ENCODE measurements at regions not wholly inside any gene's neighbourhood (a gene's known extent, or its start where the extent isn't known, plus 50 kb on each side); places are given as distances from the start of the nearest gene placed in this dataset.
A peak's percentile ranks its signal among the peaks of the same experiment; 100 is the strongest.
"Not testable (repeated sequence)": the region's sequence is repeated elsewhere in the genome, so short reads cannot be mapped to it uniquely, and the experiment has no call there.

- Histone ChIP-seq H3K9me3 (no peaks in the 10 kb centered on the region), H3K27me3 (replicated peaks in 1 of 7) (no peaks in the 10 kb centered on the region), H3K27ac (no peak overlapping the region), H3K4me3 (no peak overlapping the region), H3K4me1 (peaks cover 0 to 25% (median 0%) of the 10 kb centered on the region in 6 donors), H3K36me3 (no peaks in the 10 kb centered on the region)
- WGBS, 5 donors: 89 to 96% (median 94%) methylated on average over 3 of the region's 3 CpGs
- no peak for TF ChIP-seq POLR2AphosphoS5 (IDR thresholded peaks at IDR 0.05)
- TF ChIP-seq CTCF (IDR thresholded peaks at IDR 0.05 in 8 of 11, conservative IDR thresholded peaks at IDR 0.05 in 3 of 11): no peak
- no peak for TF ChIP-seq POLR2A (IDR thresholded peaks at IDR 0.05)
- no peak for DNase-seq
- intact Hi-C loops (cut with DNase I; ENCODE audit: low total_unique reads): no loop called here
Observed at GRCh38 chr9:36501727-36502126, 71.0 kb upstream of the MELK start.

- H3K27ac ChIP-seq; DNase-seq; H3K4me3 ChIP-seq; intact Hi-C loops (cut with DNase I; ENCODE audit: low total_unique reads); H3K36me3 ChIP-seq; H3K9me3 ChIP-seq; H3K27me3 ChIP-seq (replicated peaks in 1 of 7): not testable (repeated sequence)
- peaks cover 0 to 25% (median 0%) of the 10 kb centered on the region in 6 donors for H3K4me1 ChIP-seq
- 65 to 87% (median 71%) methylated on average over 2 of the region's 2 CpGs for WGBS, 5 donors
Observed at GRCh38 chr9:36500931-36501330, 71.8 kb upstream of the MELK start.

- no peak for DNase-seq
- no peaks in the 10 kb centered on the region for H3K36me3 ChIP-seq
- 57 to 80% (median 69%) methylated on average over 8 of the region's 8 CpGs for WGBS, 5 donors
- no peak for TF ChIP-seq POLR2AphosphoS5 (IDR thresholded peaks at IDR 0.05)
- no peak for TF ChIP-seq POLR2A (IDR thresholded peaks at IDR 0.05)
- TF ChIP-seq CTCF (IDR thresholded peaks at IDR 0.05 in 8 of 11, conservative IDR thresholded peaks at IDR 0.05 in 3 of 11): no peak
- H3K27me3 ChIP-seq (replicated peaks in 1 of 7): no peaks in the 10 kb centered on the region
- H3K27ac ChIP-seq: no peak overlapping the region
- H3K4me3 ChIP-seq: no peak overlapping the region
- peaks cover 0 to 32% (median 2%) of the 10 kb centered on the region in 6 donors for H3K4me1 ChIP-seq
- H3K9me3 ChIP-seq: no peaks in the 10 kb centered on the region
- intact Hi-C loops (cut with DNase I; ENCODE audit: low total_unique reads): loop anchor here (10.0 kb wide), 1 partner anchor 55 kb away; no protein-coding TSS in a partner anchor
Observed at GRCh38 chr9:36499174-36499890, 73.4 kb upstream of the MELK start.

GRCh38 chr9:36493564-36493963 is 79.1 kb upstream of the MELK start:
- peaks cover 5 to 42% (median 21%) of the 10 kb centered on the region in 6 donors for H3K4me1 ChIP-seq
- WGBS, 5 donors: 61 to 70% (median 64%) methylated on average over 6 of the region's 6 CpGs
- H3K27me3 ChIP-seq (replicated peaks in 1 of 7); H3K9me3 ChIP-seq; H3K36me3 ChIP-seq; DNase-seq: not testable (repeated sequence)
- H3K27ac ChIP-seq: peak overlapping the region in 4 of 8 donors; percentile 26 to 52 (median 45)
- peak overlapping the region in 3 of 8 donors; percentile 13 to 55 (median 16) for H3K4me3 ChIP-seq
- intact Hi-C loops (cut with DNase I; ENCODE audit: low total_unique reads): loop anchor here (10.0 kb wide), 1 partner anchor 49 kb away; no protein-coding TSS in a partner anchor

GRCh38 chr9:36492865-36493264 is 79.8 kb upstream of the MELK start:
- no peak for DNase-seq
- no peaks in the 10 kb centered on the region for H3K36me3 ChIP-seq
- H3K4me3 ChIP-seq: no peak overlapping the region
- H3K27me3 ChIP-seq (replicated peaks in 1 of 7): no peaks in the 10 kb centered on the region
- intact Hi-C loops (cut with DNase I; ENCODE audit: low total_unique reads): loop anchor here (10.0 kb wide), 1 partner anchor 48 kb away; no protein-coding TSS in a partner anchor
- WGBS, 5 donors: 77 to 83% (median 81%) methylated on average over 2 of the region's 2 CpGs
- no peak for TF ChIP-seq POLR2A (IDR thresholded peaks at IDR 0.05)
- H3K9me3 ChIP-seq: no peaks in the 10 kb centered on the region
- peak overlapping the region in 3 of 8 donors; percentile 42 to 52 (median 48) for H3K27ac ChIP-seq
- H3K4me1 ChIP-seq: peaks cover 8 to 49% (median 28%) of the 10 kb centered on the region in 6 donors

Measured in spleen (tissue), 11 donors.